ENCODE measurements at regions not wholly inside any gene's neighbourhood (a gene's known extent, or its start where the extent isn't known, plus 50 kb on each side); places are given as distances from the start of the nearest gene placed in this dataset.

GRCh38 chr15:29917600-29918597 is 95.6 kb upstream of the TJP1 start:
- no peak for DNase-seq (ENCODE audit: low read depth)

GRCh38 chr15:29914511-29914926 is 92.3 kb upstream of the TJP1 start:
- no peak for DNase-seq (ENCODE audit: low read depth)

GRCh38 chr15:29913528-29914135 is 91.4 kb upstream of the TJP1 start:
- no peak for DNase-seq (ENCODE audit: low read depth)

GRCh38 chr15:29911705-29912104 is 89.4 kb upstream of the TJP1 start:
- no peak for DNase-seq (ENCODE audit: low read depth)

- no peak for DNase-seq (ENCODE audit: low read depth)
These were observed 87.8 kb upstream of the TJP1 start for GRCh38 chr15:29910068-29910467.

- no peak for DNase-seq (ENCODE audit: low read depth)
These were observed 82.6 kb upstream of the TJP1 start for GRCh38 chr15:29904757-29905417.

GRCh38 chr15:29903785-29904464 is 81.7 kb upstream of the TJP1 start:
- DNase-seq (ENCODE audit: low read depth): no peak

GRCh38 chr15:29903028-29903427 is 80.8 kb upstream of the TJP1 start:
- DNase-seq (ENCODE audit: low read depth): no peak

GRCh38 chr15:29900237-29901189 is 78.2 kb upstream of the TJP1 start:
- DNase-seq (ENCODE audit: low read depth): no peak

- no peak for DNase-seq (ENCODE audit: low read depth)
These were observed 73.8 kb upstream of the TJP1 start for GRCh38 chr15:29896062-29896461.

- no peak for DNase-seq (ENCODE audit: low read depth)
These were observed 68.8 kb upstream of the TJP1 start for GRCh38 chr15:29891096-29891457.

GRCh38 chr15:29890336-29891095 is 68.2 kb upstream of the TJP1 start:
- no peak for DNase-seq (ENCODE audit: low read depth)

- DNase-seq (ENCODE audit: low read depth): no peak
These were observed 67.5 kb upstream of the TJP1 start for GRCh38 chr15:29889542-29890329.

- no peak for DNase-seq (ENCODE audit: low read depth)
These were observed 66.4 kb upstream of the TJP1 start for GRCh38 chr15:29888646-29889045.

- DNase-seq (ENCODE audit: low read depth): no peak
These were observed 65.5 kb upstream of the TJP1 start for GRCh38 chr15:29887721-29888120.

GRCh38 chr15:29885183-29885582 is 62.9 kb upstream of the TJP1 start:
- no peak for DNase-seq (ENCODE audit: low read depth)

- no peak for DNase-seq (ENCODE audit: low read depth)
These were observed 60.9 kb upstream of the TJP1 start for GRCh38 chr15:29883126-29883525.

- no peak for DNase-seq (ENCODE audit: low read depth)
These were observed 58.6 kb upstream of the TJP1 start for GRCh38 chr15:29880886-29881285.

GRCh38 chr15:29880341-29880740 is 58.1 kb upstream of the TJP1 start:
- DNase-seq (ENCODE audit: low read depth): no peak

- no peak for DNase-seq (ENCODE audit: low read depth)
These were observed 52.7 kb upstream of the TJP1 start for GRCh38 chr15:29874977-29875376.
